GM21381 (cell line): ENCODE measurements at regions not wholly inside any gene's neighbourhood (a gene's known extent, or its start where the extent isn't known, plus 50 kb on each side); places are given as distances from the start of the nearest gene placed in this dataset.

ENCODE experiments used
- ATAC-seq: cut with Tn5 transposase; IDR thresholded peaks from one replicate; pipeline ENCODE4 v1.9.1; 2021; ENCODE audit warnings: mild to moderate bottlenecking, moderate library complexity; ENCODE audit not compliant: unreplicated experiment

GRCh38 chr2:71938659-71939587, 208.7 kb downstream of the CYP26B1 start:
- ATAC-seq = no peak

- no peak for ATAC-seq
These were observed 209.6 kb downstream of the CYP26B1 start for GRCh38 chr2:71938108-71938507.

- no peak for ATAC-seq
These were observed 210.3 kb downstream of the CYP26B1 start for GRCh38 chr2:71937396-71937795.

- ATAC-seq = no peak
These were observed 211.3 kb downstream of the CYP26B1 start for GRCh38 chr2:71936076-71937030.

GRCh38 chr2:71935262-71935848, 212.3 kb downstream of the CYP26B1 start:
- no peak for ATAC-seq

GRCh38 chr2:71934595-71935261, 212.9 kb downstream of the CYP26B1 start:
- no peak for ATAC-seq

GRCh38 chr2:71934320-71934593, 213.4 kb downstream of the CYP26B1 start:
- ATAC-seq = no peak

GRCh38 chr2:71933467-71934319, 214.0 kb downstream of the CYP26B1 start:
- no peak for ATAC-seq

GRCh38 chr2:71932780-71933466, 214.7 kb downstream of the CYP26B1 start:
- ATAC-seq = no peak

- no peak for ATAC-seq
These were observed 215.5 kb downstream of the CYP26B1 start for GRCh38 chr2:71932037-71932779.

GRCh38 chr2:71930049-71930681, 217.5 kb downstream of the CYP26B1 start:
- ATAC-seq = no peak

- ATAC-seq = no peak
These were observed 218.2 kb downstream of the CYP26B1 start for GRCh38 chr2:71929482-71929772.

- no peak for ATAC-seq
These were observed 218.8 kb downstream of the CYP26B1 start for GRCh38 chr2:71928734-71929481.

GRCh38 chr2:71927757-71928715, 219.6 kb downstream of the CYP26B1 start:
- ATAC-seq = no peak

- no peak for ATAC-seq
These were observed 220.5 kb downstream of the CYP26B1 start for GRCh38 chr2:71926876-71927756.

GRCh38 chr2:71926089-71926447, 221.6 kb downstream of the CYP26B1 start:
- no peak for ATAC-seq
